Activated CD4-positive, alpha-beta T cell treated with anti-CD3 and anti-CD28 coated beads for 36 hours (primary cell): ENCODE measurements at regions not wholly inside any gene's neighbourhood (a gene's known extent, or its start where the extent isn't known, plus 50 kb on each side); places are given as distances from the start of the nearest gene placed in this dataset.

Experiments
- ATAC-seq: fragments of 200-7000 bp; cut with Tn5 transposase; one replicate; pipeline ENCODE4 v1.10.0; 2021; ENCODE audit warnings: mild to moderate bottlenecking, moderate library complexity
- CTCF ChIA-PET: fragments of 350-600 bp; sonication (Branson Sonifier 250); formaldehyde crosslinking; loops from one replicate; lab custom pipeline; 2021; ENCODE audit warnings: antibody characterized with exemption; lab: Charles Lee
- POLR2A ChIA-PET: fragments of 350-600 bp; sonication (Branson Sonifier 250); formaldehyde crosslinking; loops from one replicate; lab custom pipeline; 2021; ENCODE audit warnings: antibody characterized with exemption, inconsistent platforms; lab: Charles Lee
- DNase-seq: peaks from one replicate; pipeline ENCODE4 v3.0.0-alpha.2; 2020
- H3K27ac Mint-ChIP-seq: one replicate; pipeline ENCODE4 v1.8.0; 2021; ENCODE audit warnings: mixed read lengths
- H3K27me3 Mint-ChIP-seq: one replicate; pipeline ENCODE4 v1.8.0; 2021; ENCODE audit warnings: mixed read lengths
- H3K36me3 Mint-ChIP-seq: one replicate; pipeline ENCODE4 v1.8.0; 2021; ENCODE audit warnings: low read depth, mixed read lengths
- H3K4me1 Mint-ChIP-seq: one replicate; pipeline ENCODE4 v1.8.0; 2021; ENCODE audit warnings: mixed read lengths
- H3K4me3 Mint-ChIP-seq: one replicate; pipeline ENCODE4 v1.8.0; 2021; ENCODE audit warnings: mild to moderate bottlenecking, moderate library complexity, mixed read lengths
- H3K9me3 Mint-ChIP-seq: one replicate; pipeline ENCODE4 v1.8.0; 2021; ENCODE audit warnings: low read depth, mixed read lengths
- intact Hi-C, 2 experiments: fragments of 100-400 bp; cut with DNase I in 1 of 2; cut with micrococcal nuclease in 1 of 2; formaldehyde crosslinking; loops; one replicate each; pipeline versions ENCODE4 v1.14.2 to v1.15.1; 2022 to 2024; cut with DNase I, micrococcal nuclease

GRCh38 chr18:59059140-59059539 is 80.5 kb upstream of the SEC11C start:
- ChIA-PET POLR2A (no interaction called here), CTCF (interaction anchor here (0.5 to 3.4 kb wide), 4 partner anchors 11 to 295 kb away, joined by 3 to 24 read pairs (median 4); no protein-coding TSS in a partner anchor)
- H3K27me3 Mint-ChIP-seq: peaks cover 20% of the 10 kb centered on the region
- peaks cover 7% of the 10 kb centered on the region for H3K4me1 Mint-ChIP-seq
- H3K9me3 Mint-ChIP-seq: no peaks in the 10 kb centered on the region
- intact Hi-C loops: no loop called here
- H3K27ac Mint-ChIP-seq: no peak overlapping the region
- no peaks in the 10 kb centered on the region for H3K36me3 Mint-ChIP-seq
- DNase-seq (no peak), ATAC-seq (no peak)
- H3K4me3 Mint-ChIP-seq: no peak overlapping the region

DNA sequence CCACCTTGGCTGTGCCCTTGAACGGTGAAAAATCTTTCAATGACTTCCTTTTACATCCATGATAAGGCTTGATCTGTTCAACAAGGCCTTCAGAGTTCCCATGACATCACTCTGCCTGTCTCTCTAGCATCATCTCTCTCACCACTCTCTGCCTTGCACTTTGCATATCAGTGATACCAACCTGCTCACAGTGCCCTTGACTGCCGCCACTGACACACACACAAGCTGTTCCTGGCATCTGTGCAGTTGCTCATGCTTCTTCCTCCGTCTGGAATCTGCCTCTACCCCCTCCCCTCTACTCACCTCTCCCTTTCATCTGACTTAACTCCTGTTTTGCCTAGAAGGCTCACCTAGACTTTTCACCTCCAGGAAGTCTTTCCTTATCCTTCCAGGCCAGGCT is 79.1 kb upstream of the SEC11C start:
- intact Hi-C loops: no loop called here
- H3K4me1 Mint-ChIP-seq: peaks cover 7% of the 10 kb centered on the region
- ChIA-PET CTCF (interaction anchor here (0.5 to 3.4 kb wide), 5 partner anchors 9 to 554 kb away, joined by 3 to 24 read pairs (median 3); no protein-coding TSS in a partner anchor), POLR2A (no interaction called here)
- no peaks in the 10 kb centered on the region for H3K9me3 Mint-ChIP-seq
- no peak overlapping the region for H3K4me3 Mint-ChIP-seq
- H3K27ac Mint-ChIP-seq: no peak overlapping the region
- H3K27me3 Mint-ChIP-seq: peaks cover 20% of the 10 kb centered on the region
- no peaks in the 10 kb centered on the region for H3K36me3 Mint-ChIP-seq
- DNase-seq: no peak
- ATAC-seq: no peak

- Mint-ChIP-seq H3K36me3 (no peaks in the 10 kb centered on the region), H3K4me3 (no peak overlapping the region), H3K27ac (no peak overlapping the region), H3K9me3 (no peaks in the 10 kb centered on the region), H3K4me1 (peaks cover 7% of the 10 kb centered on the region), H3K27me3 (peaks cover 19% of the 10 kb centered on the region)
- intact Hi-C loops: no loop called here
- DNase-seq (peak; percentile 20), ATAC-seq (peak; percentile 60)
- ChIA-PET CTCF (interaction anchor here (0.7 to 1.5 kb wide), 2 partner anchors 23 to 293 kb away, joined by 3 to 4 read pairs; no protein-coding TSS in a partner anchor), POLR2A (no interaction called here)
These were observed 77.6 kb upstream of the SEC11C start for GRCh38 chr18:59061914-59062642.

GRCh38 chr18:59062643-59063006 is 77.1 kb upstream of the SEC11C start:
- ChIA-PET POLR2A (no interaction called here), CTCF (interaction anchor here (1.0 to 1.5 kb wide), 2 partner anchors 22 to 281 kb away, joined by 3 to 4 read pairs; no protein-coding TSS in a partner anchor)
- Mint-ChIP-seq H3K36me3 (no peaks in the 10 kb centered on the region), H3K9me3 (no peaks in the 10 kb centered on the region), H3K27me3 (peaks cover 19% of the 10 kb centered on the region), H3K27ac (no peak overlapping the region), H3K4me1 (peaks cover 7% of the 10 kb centered on the region), H3K4me3 (no peak overlapping the region)
- no peak for ATAC-seq
- no peak for DNase-seq
- intact Hi-C loops: no loop called here

DNA sequence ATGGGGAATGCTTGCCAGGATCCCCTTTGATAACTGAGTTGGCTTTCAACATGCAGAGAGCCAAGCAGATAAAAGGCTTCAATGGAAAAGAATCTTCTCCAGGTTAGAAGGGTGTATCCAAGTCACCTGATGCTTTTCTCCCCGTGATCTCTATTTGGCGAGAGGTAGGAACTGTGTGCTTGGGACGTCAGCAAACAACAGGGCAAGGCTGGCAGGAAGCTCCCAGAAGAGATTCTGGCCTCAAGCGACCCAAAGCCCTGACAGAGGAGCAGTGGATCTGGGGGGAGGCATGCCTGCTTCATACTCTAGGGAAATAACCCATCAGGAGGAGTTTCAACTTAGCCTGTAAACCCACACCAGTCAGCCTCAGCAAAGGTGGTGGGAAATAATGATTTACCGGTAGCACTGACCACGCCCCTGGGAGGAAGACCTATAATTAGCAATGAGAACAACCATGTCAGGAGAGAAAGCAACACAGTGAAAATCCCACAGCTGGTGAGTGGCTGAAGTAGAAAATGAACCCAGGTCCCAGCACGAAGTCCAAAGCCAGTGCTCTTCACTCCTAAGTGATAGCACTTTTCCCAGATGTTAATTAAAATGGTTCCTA is 76.3 kb upstream of the SEC11C start:
- peaks cover 7% of the 10 kb centered on the region for H3K4me1 Mint-ChIP-seq
- DNase-seq (no peak), ATAC-seq (no peak)
- H3K9me3 Mint-ChIP-seq: no peaks in the 10 kb centered on the region
- CTCF ChIA-PET: interaction anchor here (0.5 to 2.4 kb wide), 7 partner anchors 13 to 299 kb away, joined by 3 to 7 read pairs (median 4); no protein-coding TSS in a partner anchor
- H3K27me3 Mint-ChIP-seq: peaks cover 19% of the 10 kb centered on the region
- H3K27ac Mint-ChIP-seq: no peak overlapping the region
- no peak overlapping the region for H3K4me3 Mint-ChIP-seq
- no peaks in the 10 kb centered on the region for H3K36me3 Mint-ChIP-seq
- POLR2A ChIA-PET: no interaction called here
- intact Hi-C loops: no loop called here

GRCh38 chr18:59063912-59064311 is 75.8 kb upstream of the SEC11C start:
- H3K9me3 Mint-ChIP-seq: no peaks in the 10 kb centered on the region
- POLR2A ChIA-PET: no interaction called here
- peaks cover 17% of the 10 kb centered on the region for H3K27me3 Mint-ChIP-seq
- H3K4me1 Mint-ChIP-seq: peaks cover 7% of the 10 kb centered on the region
- DNase-seq: no peak
- ATAC-seq: no peak
- no peak overlapping the region for H3K27ac Mint-ChIP-seq
- H3K36me3 Mint-ChIP-seq: no peaks in the 10 kb centered on the region
- intact Hi-C loops: no loop called here
- H3K4me3 Mint-ChIP-seq: no peak overlapping the region
- CTCF ChIA-PET: interaction anchor here (0.5 to 2.4 kb wide), 6 partner anchors 14 to 300 kb away, joined by 3 to 7 read pairs (median 4); no protein-coding TSS in a partner anchor

GRCh38 chr18:59065684-59066083 is 74.0 kb upstream of the SEC11C start:
- intact Hi-C loops: no loop called here
- H3K4me3 Mint-ChIP-seq: no peak overlapping the region
- ChIA-PET POLR2A (no interaction called here), CTCF (interaction anchor here (0.6 to 2.4 kb wide), 6 partner anchors 19 to 301 kb away, joined by 3 to 7 read pairs (median 4); no protein-coding TSS in a partner anchor)
- DNase-seq (no peak), ATAC-seq (no peak)
- H3K27me3 Mint-ChIP-seq: peaks cover 12% of the 10 kb centered on the region
- no peaks in the 10 kb centered on the region for H3K9me3 Mint-ChIP-seq
- peaks cover 7% of the 10 kb centered on the region for H3K4me1 Mint-ChIP-seq
- no peaks in the 10 kb centered on the region for H3K36me3 Mint-ChIP-seq
- H3K27ac Mint-ChIP-seq: no peak overlapping the region

DNA sequence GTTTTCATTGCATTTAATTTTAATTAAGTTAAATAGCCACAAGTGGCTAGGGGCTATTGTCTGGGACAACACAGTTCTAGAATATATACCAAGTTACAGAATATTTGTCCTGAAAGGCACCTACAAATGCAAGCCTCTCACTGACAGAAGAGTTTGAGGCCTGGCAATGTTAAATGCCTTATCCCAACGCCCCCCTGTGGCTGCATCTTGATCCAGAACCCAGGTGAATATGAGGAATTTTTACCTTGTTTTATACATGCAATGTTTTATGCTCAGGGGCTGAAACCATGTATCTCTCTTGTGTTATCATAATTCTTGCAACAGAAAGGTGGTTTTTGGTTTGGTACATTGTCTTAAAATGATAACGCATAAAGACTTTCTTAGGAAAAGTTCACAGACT is 71.8 kb upstream of the SEC11C start:
- CTCF ChIA-PET: interaction anchor here (1.5 to 3.5 kb wide), 2 partner anchors 8 to 287 kb away, joined by 3 to 24 read pairs; no protein-coding TSS in a partner anchor
- H3K4me3 Mint-ChIP-seq: no peak overlapping the region

GRCh38 chr18:59068276-59069071 is 71.2 kb upstream of the SEC11C start:
- Mint-ChIP-seq H3K4me3 (no peak overlapping the region), H3K4me1 (peaks cover 5% of the 10 kb centered on the region), H3K27ac (no peak overlapping the region), H3K36me3 (no peaks in the 10 kb centered on the region), H3K27me3 (peaks cover 4% of the 10 kb centered on the region), H3K9me3 (no peaks in the 10 kb centered on the region)
- POLR2A ChIA-PET: no interaction called here
- CTCF ChIA-PET: interaction anchor here (0.6 to 4.9 kb wide), 7 partner anchors 9 to 300 kb away, joined by 3 to 51 read pairs (median 3); no protein-coding TSS in a partner anchor
- DNase-seq: no peak
- no peak for ATAC-seq
- intact Hi-C loops: no loop called here

More for the DNA sequence above, 71.8 kb upstream of the SEC11C start:
- intact Hi-C loops: no loop called here
- peaks cover 7% of the 10 kb centered on the region for H3K27me3 Mint-ChIP-seq
- DNase-seq: peak; percentile 34
- peaks cover 6% of the 10 kb centered on the region for H3K4me1 Mint-ChIP-seq
- H3K27ac Mint-ChIP-seq: no peak overlapping the region
- ATAC-seq: no peak
- H3K9me3 Mint-ChIP-seq: no peaks in the 10 kb centered on the region
- H3K36me3 Mint-ChIP-seq: no peaks in the 10 kb centered on the region
- POLR2A ChIA-PET: no interaction called here

- no peaks in the 10 kb centered on the region for H3K9me3 Mint-ChIP-seq
- no peaks in the 10 kb centered on the region for H3K27me3 Mint-ChIP-seq
- no peak overlapping the region for H3K27ac Mint-ChIP-seq
- peaks cover 4% of the 10 kb centered on the region for H3K4me1 Mint-ChIP-seq
- no peaks in the 10 kb centered on the region for H3K36me3 Mint-ChIP-seq
- H3K4me3 Mint-ChIP-seq: no peak overlapping the region
- ChIA-PET CTCF (interaction anchor here (0.6 to 4.9 kb wide), 28 partner anchors 11 to 607 kb away, joined by 3 to 51 read pairs (median 4); no protein-coding TSS in a partner anchor), POLR2A (interaction anchor here (0.6 kb wide), 1 partner anchor 108 kb away, joined by 4 read pairs; no protein-coding TSS in a partner anchor)
- intact Hi-C loops: loop anchor here (1.0 to 10.0 kb wide), 4 partner anchors 289 to 543 kb away; no protein-coding TSS in a partner anchor
- DNase-seq (peak; percentile 91), ATAC-seq (peak; percentile 93)
These were observed 69.3 kb upstream of the SEC11C start for GRCh38 chr18:59070181-59070912.
